Gastroesophageal sphincter (tissue), 4 donors: ENCODE measurements at regions not wholly inside any gene's neighbourhood (a gene's known extent, or its start where the extent isn't known, plus 50 kb on each side); places are given as distances from the start of the nearest gene placed in this dataset.

ENCODE experiments used
- ATAC-seq: fragments of 150-250 bp; one replicate; pipeline ENCODE4 v1.9.1; 2016; ENCODE audit warnings: mild to moderate bottlenecking, moderate library complexity
- H3K27ac ChIP-seq, 4 donors: fragments of 200-600 bp; sonication (generic) in 3 of 4; 1 replicate in 3 of 4; 2 replicates in 1 of 4; pipeline ENCODE4 v1.5.1; 2016 to 2019
- H3K27me3 ChIP-seq: fragments of 200-600 bp; sonication (generic); one replicate; pipeline ENCODE4 v1.5.1; 2019
- H3K36me3 ChIP-seq, 2 donors: fragments of 200-600 bp; sonication (generic); one replicate each; pipeline ENCODE4 v1.5.1; 2019; ENCODE audit warnings: control low read depth in 1 of 2
- H3K4me1 ChIP-seq, 3 donors: fragments of 200-600 bp; sonication (generic); 1 replicate in 2 of 3; 2 replicates in 1 of 3; pipeline ENCODE4 v1.5.1; 2016 to 2019; ENCODE audit warnings: control low read depth in 2 of 3
- H3K4me3 ChIP-seq, 2 donors: fragments of 200-600 bp; sonication (generic); one replicate each; pipeline ENCODE4 v1.5.1; 2019; ENCODE audit warnings: mild to moderate bottlenecking in 1 of 2, moderate library complexity in 1 of 2
- H3K9me3 ChIP-seq, 3 donors: fragments of 200-600 bp; sonication (generic); one replicate each; pipeline ENCODE4 v1.5.1; 2017 to 2019; ENCODE audit warnings: control low read depth in 2 of 3
- EP300 ChIP-seq: sonication (generic); formaldehyde crosslinking; IDR thresholded peaks from one replicate; pipeline ENCODE4 v1.6.1; 2017; ENCODE audit warnings: antibody characterized with exemption, mild to moderate bottlenecking
- POLR2A ChIP-seq, 2 donors: fragments of 450-650 bp; IDR thresholded peaks; one replicate each; pipeline ENCODE4 v1.6.1; 2017; ENCODE audit warnings: antibody characterized with exemption in 2 of 2, mild to moderate bottlenecking in 2 of 2, moderate library complexity in 1 of 2
- POLR2AphosphoS5 ChIP-seq: sonication (generic); formaldehyde crosslinking; IDR thresholded peaks from one replicate; pipeline ENCODE4 v1.6.1; 2017; ENCODE audit warnings: antibody characterized with exemption
- WGBS, 2 donors: methylation state at CpG; one replicate each; pipeline ENCODE4 v1.1.5; 2018; ENCODE audit warnings: low coverage in 1 of 2; 5-methylcytosine and 5-hydroxymethylcytosine counted together
- TF ChIP-seq, protein P1 (sequence below), 4 experiments: fragments of 200-600 bp in 2 of 4; fragments of 450-650 bp in 2 of 4; sonication (generic) in 1 of 4; IDR thresholded peaks; one replicate each; pipeline ENCODE4 v1.5.1; 2017 to 2019; ENCODE audit warnings: antibody characterized with exemption in 4 of 4, mild to moderate bottlenecking in 2 of 4, moderate library complexity in 2 of 4

DNA sequence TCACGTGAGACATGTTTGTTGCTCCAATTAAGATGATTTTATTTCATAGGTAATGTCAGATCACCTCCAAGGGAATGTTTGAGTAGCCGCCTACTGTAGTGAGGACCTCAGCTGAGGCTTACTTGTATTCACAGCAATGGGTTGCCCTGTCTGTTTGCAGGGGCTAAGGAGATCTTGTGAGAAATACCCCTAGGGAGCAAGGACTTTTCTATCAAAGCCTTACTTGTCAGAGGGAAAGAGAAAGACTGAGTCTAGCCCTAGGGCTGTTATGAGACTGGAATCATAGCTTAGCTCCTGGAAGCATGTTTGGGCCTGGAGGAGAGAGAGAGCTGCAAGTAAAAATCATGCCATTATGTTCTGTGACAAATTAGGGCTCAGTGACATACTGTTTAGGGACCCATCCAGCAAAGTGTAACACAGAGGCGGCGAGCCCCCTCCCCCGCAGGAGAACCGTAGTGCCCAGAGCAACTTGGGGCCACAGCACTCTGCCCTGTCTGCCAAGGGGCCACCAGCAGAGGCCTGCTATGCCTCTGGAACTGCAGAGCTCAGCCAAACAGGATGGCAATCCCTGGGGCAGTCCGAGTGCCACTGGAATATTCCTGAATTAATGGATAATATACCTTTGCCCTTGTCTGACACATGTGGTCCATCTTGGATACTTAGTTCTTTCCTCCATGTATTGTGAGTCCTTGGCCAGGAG, 178.8 kb downstream of the DACT1 start:
- no peak overlapping the region for H3K4me3 ChIP-seq
- H3K9me3 ChIP-seq, result no peaks in the 10 kb centered on the region
- no peak overlapping the region for H3K27ac ChIP-seq
- WGBS, 2 donors, result 85 to 100% methylated on average over 3 of the region's 7 CpGs
- no peak for ATAC-seq
- TF ChIP-seq, protein P1, sequence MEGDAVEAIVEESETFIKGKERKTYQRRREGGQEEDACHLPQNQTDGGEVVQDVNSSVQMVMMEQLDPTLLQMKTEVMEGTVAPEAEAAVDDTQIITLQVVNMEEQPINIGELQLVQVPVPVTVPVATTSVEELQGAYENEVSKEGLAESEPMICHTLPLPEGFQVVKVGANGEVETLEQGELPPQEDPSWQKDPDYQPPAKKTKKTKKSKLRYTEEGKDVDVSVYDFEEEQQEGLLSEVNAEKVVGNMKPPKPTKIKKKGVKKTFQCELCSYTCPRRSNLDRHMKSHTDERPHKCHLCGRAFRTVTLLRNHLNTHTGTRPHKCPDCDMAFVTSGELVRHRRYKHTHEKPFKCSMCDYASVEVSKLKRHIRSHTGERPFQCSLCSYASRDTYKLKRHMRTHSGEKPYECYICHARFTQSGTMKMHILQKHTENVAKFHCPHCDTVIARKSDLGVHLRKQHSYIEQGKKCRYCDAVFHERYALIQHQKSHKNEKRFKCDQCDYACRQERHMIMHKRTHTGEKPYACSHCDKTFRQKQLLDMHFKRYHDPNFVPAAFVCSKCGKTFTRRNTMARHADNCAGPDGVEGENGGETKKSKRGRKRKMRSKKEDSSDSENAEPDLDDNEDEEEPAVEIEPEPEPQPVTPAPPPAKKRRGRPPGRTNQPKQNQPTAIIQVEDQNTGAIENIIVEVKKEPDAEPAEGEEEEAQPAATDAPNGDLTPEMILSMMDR (IDR thresholded peaks at IDR 0.05), result no peak
- no peak for TF ChIP-seq POLR2AphosphoS5
- no peak for TF ChIP-seq EP300
- no peak for TF ChIP-seq POLR2A (IDR thresholded peaks at IDR 0.05)
- no peaks in the 10 kb centered on the region for H3K27me3 ChIP-seq
- peaks cover 0 to 8% (median 5%) of the 10 kb centered on the region in 3 donors for H3K4me1 ChIP-seq
- no peaks in the 10 kb centered on the region for H3K36me3 ChIP-seq

DNA sequence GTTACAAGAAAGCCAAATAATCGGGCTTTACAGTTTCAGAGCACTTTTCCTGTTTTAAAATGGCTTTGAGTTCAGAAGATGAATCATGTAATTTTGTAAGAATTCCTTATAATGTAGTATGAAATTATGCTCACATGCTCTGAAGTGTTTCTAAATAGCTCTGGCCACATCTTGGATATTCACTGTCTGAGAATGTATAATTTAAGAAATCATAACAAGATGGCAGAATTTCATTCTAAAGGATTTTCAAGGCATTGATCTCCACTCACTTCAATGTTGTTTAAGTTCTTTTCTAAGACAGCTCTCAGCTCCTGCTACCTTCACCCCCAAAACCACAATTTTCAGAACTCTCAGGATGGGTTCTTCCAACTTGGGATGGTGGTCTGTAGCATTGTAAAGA, 180.1 kb downstream of the DACT1 start:
- Histone ChIP-seq H3K4me1 (peaks cover 0 to 8% (median 5%) of the 10 kb centered on the region in 3 donors), H3K36me3 (no peaks in the 10 kb centered on the region), H3K27ac (no peak overlapping the region), H3K9me3 (no peaks in the 10 kb centered on the region), H3K27me3 (no peaks in the 10 kb centered on the region), H3K4me3 (no peak overlapping the region)
- no peak for ATAC-seq
- TF ChIP-seq, protein P1 (IDR thresholded peaks at IDR 0.05), result no peak
- TF ChIP-seq EP300, result no peak
- TF ChIP-seq POLR2A (IDR thresholded peaks at IDR 0.05), result no peak
- TF ChIP-seq POLR2AphosphoS5, result no peak
- WGBS, 2 donors, result 43 to 78% methylated on average over 1 of the region's 1 CpG

DNA sequence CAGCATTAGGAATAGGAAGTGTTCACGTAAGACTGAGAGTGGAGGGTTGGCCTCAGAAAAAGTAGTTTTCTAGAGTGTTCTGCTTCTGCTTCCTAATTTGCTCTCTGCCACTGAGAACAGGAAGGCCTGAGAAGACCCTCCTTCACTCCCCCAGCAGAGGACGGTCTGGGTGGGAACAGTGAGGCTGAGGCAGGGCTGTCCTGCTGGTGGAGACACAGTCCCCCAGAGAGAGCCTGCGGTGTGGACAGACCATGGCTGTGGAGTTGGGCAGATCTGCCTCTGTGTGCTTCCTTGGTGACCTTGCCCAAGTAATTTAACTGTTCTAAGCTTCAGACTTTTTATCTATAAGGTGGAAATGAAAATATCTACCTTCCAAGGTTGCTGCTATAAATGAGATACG, 182.3 kb downstream of the DACT1 start:
- TF ChIP-seq POLR2AphosphoS5 (no peak), EP300 (no peak), POLR2A (IDR thresholded peaks at IDR 0.05) (no peak)
- TF ChIP-seq, protein P1 (IDR thresholded peaks at IDR 0.05), result no peak
- H3K4me3 ChIP-seq, result no peak overlapping the region
- H3K36me3 ChIP-seq, result no peaks in the 10 kb centered on the region
- H3K9me3 ChIP-seq, result no peaks in the 10 kb centered on the region
- WGBS, 2 donors, result 93 to 100% methylated on average over 3 to 4 of the region's 4 CpGs
- no peak for ATAC-seq
- H3K4me1 ChIP-seq, result peaks cover 0 to 8% (median 5%) of the 10 kb centered on the region in 3 donors
- no peaks in the 10 kb centered on the region for H3K27me3 ChIP-seq
- no peak overlapping the region for H3K27ac ChIP-seq

DNA sequence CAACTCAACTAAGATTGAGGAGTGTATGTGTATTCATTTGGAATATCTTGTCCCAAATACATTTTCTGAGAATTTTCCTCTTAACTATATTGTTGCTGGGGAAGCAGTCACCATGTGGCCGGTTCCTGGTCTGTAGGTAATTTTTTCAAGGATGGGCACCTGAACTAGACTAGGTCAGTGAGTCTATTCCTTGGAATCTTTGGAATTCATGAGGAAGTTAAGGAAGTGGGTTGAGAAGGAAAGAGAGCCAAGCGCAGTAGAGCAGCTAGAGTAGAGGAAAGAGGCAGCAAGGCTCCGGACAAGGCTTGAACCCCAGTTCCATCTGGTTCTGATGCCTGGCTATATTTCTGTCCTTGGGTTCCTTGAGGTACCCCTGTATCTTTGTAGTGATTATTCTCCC, 183.7 kb downstream of the DACT1 start:
- Histone ChIP-seq H3K4me3 (no peak overlapping the region), H3K27me3 (no peaks in the 10 kb centered on the region), H3K27ac (no peak overlapping the region), H3K36me3 (no peaks in the 10 kb centered on the region), H3K9me3 (no peaks in the 10 kb centered on the region), H3K4me1 (no peaks in the 10 kb centered on the region)
- 89 to 93% methylated on average over 3 of the region's 3 CpGs for WGBS, 2 donors
- no peak for TF ChIP-seq EP300
- TF ChIP-seq, protein P1 (IDR thresholded peaks at IDR 0.05), result no peak
- TF ChIP-seq POLR2AphosphoS5, result no peak
- no peak for TF ChIP-seq POLR2A (IDR thresholded peaks at IDR 0.05)
- no peak for ATAC-seq

DNA sequence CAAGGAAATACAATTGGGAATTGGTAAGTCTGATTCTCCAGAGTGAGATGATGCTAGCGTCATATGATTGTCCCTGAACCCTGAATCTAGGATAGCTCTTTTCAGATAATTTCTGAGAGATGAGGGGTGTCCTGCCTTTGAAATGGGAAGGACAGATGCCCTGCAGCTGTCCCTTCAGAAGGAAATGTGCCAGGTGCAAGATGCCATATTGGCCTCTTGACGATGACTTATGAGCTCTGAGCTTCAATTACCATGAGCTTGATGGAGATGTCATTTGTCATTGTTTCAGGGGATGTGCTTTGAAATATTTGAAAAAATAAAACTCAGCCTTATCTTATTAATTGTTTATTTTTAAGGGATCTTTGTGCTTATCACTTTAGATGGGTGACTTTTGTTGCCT, 185.1 kb downstream of the DACT1 start:
- H3K9me3 ChIP-seq, result peaks cover 0 to 11% (median 0%) of the 10 kb centered on the region in 3 donors
- H3K4me3 ChIP-seq, result no peak overlapping the region
- 100% methylated on average over 1 to 2 of the region's 2 CpGs for WGBS, 2 donors
- no peak for TF ChIP-seq POLR2A (IDR thresholded peaks at IDR 0.05)
- TF ChIP-seq, protein P1 (IDR thresholded peaks at IDR 0.05), result no peak
- TF ChIP-seq POLR2AphosphoS5, result no peak
- no peak for TF ChIP-seq EP300
- no peaks in the 10 kb centered on the region for H3K27me3 ChIP-seq
- H3K4me1 ChIP-seq, result no peaks in the 10 kb centered on the region
- no peak for ATAC-seq
- no peaks in the 10 kb centered on the region for H3K36me3 ChIP-seq
- H3K27ac ChIP-seq, result no peak overlapping the region
